Limb (tissue), 2 donors: ENCODE measurements at regions not wholly inside any gene's neighbourhood (a gene's known extent, or its start where the extent isn't known, plus 50 kb on each side); places are given as distances from the start of the nearest gene placed in this dataset.
"Not testable (repeated sequence)": the region's sequence is repeated elsewhere in the genome, so short reads cannot be mapped to it uniquely, and the experiment has no call there.

ENCODE experiments used
- DNase-seq, 2 donors: peaks; one replicate each; pipeline ENCODE4 v3.0.0-alpha.2; 2016; ENCODE audit errors: extremely low spot score in 2 of 2

- no peak for DNase-seq
These were observed 86.1 kb upstream of the CTAGE1 start for GRCh38 chr18:22503803-22504202.

GRCh38 chr18:22504251-22505030, 86.7 kb upstream of the CTAGE1 start:
- no peak for DNase-seq

- no peak for DNase-seq
These were observed 87.5 kb upstream of the CTAGE1 start for GRCh38 chr18:22505141-22505591.

- DNase-seq: no peak
These were observed 89.3 kb upstream of the CTAGE1 start for GRCh38 chr18:22507055-22507454.

- no peak for DNase-seq
These were observed 91.7 kb upstream of the CTAGE1 start for GRCh38 chr18:22509423-22509822.

- DNase-seq: no peak
These were observed 93.0 kb upstream of the CTAGE1 start for GRCh38 chr18:22510697-22511096.

- DNase-seq: no peak
These were observed 96.2 kb upstream of the CTAGE1 start for GRCh38 chr18:22513721-22514481.

GRCh38 chr18:22514655-22515054, 96.9 kb upstream of the CTAGE1 start:
- DNase-seq: no peak

GRCh38 chr18:22515250-22515649, 97.5 kb upstream of the CTAGE1 start:
- no peak for DNase-seq

- no peak for DNase-seq
These were observed 99.6 kb upstream of the CTAGE1 start for GRCh38 chr18:22517356-22517755.

GRCh38 chr18:22521026-22521707, 103.5 kb upstream of the CTAGE1 start:
- no peak for DNase-seq

- DNase-seq: no peak
These were observed 105.8 kb upstream of the CTAGE1 start for GRCh38 chr18:22523481-22523880.

- DNase-seq: no peak
These were observed 107.1 kb upstream of the CTAGE1 start for GRCh38 chr18:22524783-22525182.

GRCh38 chr18:22525313-22525712, 107.6 kb upstream of the CTAGE1 start:
- no peak for DNase-seq

- no peak for DNase-seq
These were observed 108.2 kb upstream of the CTAGE1 start for GRCh38 chr18:22525883-22526282.

GRCh38 chr18:22528291-22528690, 110.6 kb upstream of the CTAGE1 start:
- no peak for DNase-seq

- DNase-seq: not testable (repeated sequence)
These were observed 117.0 kb upstream of the CTAGE1 start for GRCh38 chr18:22534706-22535105.

- no peak for DNase-seq
These were observed 118.8 kb upstream of the CTAGE1 start for GRCh38 chr18:22536558-22536957.

- no peak for DNase-seq
These were observed 120.7 kb upstream of the CTAGE1 start for GRCh38 chr18:22538426-22538825.

GRCh38 chr18:22539051-22539765, 121.5 kb upstream of the CTAGE1 start:
- no peak for DNase-seq

GRCh38 chr18:22541232-22541631, 123.5 kb upstream of the CTAGE1 start:
- no peak for DNase-seq
